ENCODE measurements at regions not wholly inside any gene's neighbourhood (a gene's known extent, or its start where the extent isn't known, plus 50 kb on each side); places are given as distances from the start of the nearest gene placed in this dataset.

DNA sequence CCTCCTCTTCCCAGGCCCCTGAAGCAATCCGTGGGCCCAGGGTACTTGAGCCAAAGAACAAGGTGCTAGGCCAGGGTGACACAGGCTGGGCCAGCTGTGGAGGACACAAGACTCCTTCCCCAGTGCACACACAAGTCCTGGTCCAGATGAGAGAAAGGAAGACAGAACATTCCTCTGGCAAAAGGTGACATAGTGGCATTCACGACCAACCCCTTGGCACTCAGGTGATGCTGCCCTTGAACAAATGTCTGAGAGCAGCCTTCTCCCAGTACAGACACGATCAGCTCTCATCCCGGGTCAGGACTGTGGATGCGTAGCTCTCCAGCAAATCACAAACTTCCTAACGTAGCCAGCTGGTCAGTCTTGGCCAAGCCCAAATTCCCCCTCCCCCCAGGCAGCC is 118.5 kb downstream of the OAT start:
- intact Hi-C loops (cut with micrococcal nuclease), result no loop called here
- H3K9me3 Mint-ChIP-seq (ENCODE audit: unreplicated experiment), result peaks cover 10% of the 10 kb centered on the region
- CTCF ChIA-PET, result interaction anchor here (0.6 kb wide), 1 partner anchor 42 kb away, joined by 4 read pairs; no protein-coding TSS in a partner anchor
- no TSS peak for BruUV-seq (replicated peaks)
- no peak for DNase-seq (ENCODE audit: unreplicated experiment)
- no peak overlapping the region for H3K27ac Mint-ChIP-seq (ENCODE audit: low read depth, unreplicated experiment)
- TF ChIP-seq, protein P1, sequence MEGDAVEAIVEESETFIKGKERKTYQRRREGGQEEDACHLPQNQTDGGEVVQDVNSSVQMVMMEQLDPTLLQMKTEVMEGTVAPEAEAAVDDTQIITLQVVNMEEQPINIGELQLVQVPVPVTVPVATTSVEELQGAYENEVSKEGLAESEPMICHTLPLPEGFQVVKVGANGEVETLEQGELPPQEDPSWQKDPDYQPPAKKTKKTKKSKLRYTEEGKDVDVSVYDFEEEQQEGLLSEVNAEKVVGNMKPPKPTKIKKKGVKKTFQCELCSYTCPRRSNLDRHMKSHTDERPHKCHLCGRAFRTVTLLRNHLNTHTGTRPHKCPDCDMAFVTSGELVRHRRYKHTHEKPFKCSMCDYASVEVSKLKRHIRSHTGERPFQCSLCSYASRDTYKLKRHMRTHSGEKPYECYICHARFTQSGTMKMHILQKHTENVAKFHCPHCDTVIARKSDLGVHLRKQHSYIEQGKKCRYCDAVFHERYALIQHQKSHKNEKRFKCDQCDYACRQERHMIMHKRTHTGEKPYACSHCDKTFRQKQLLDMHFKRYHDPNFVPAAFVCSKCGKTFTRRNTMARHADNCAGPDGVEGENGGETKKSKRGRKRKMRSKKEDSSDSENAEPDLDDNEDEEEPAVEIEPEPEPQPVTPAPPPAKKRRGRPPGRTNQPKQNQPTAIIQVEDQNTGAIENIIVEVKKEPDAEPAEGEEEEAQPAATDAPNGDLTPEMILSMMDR (IDR thresholded peaks at IDR 0.05; ENCODE audit: unreplicated experiment), result no peak
- no peaks in the 10 kb centered on the region for H3K27me3 Mint-ChIP-seq (ENCODE audit: insufficient read depth, unreplicated experiment)
- POLR2A ChIA-PET, result no interaction called here
- H3K4me3 Mint-ChIP-seq (ENCODE audit: unreplicated experiment), result no peak overlapping the region
- peaks cover 8% of the 10 kb centered on the region for H3K4me1 Mint-ChIP-seq (ENCODE audit: insufficient read depth, unreplicated experiment)
- no peaks in the 10 kb centered on the region for H3K36me3 Mint-ChIP-seq (ENCODE audit: insufficient read depth, unreplicated experiment)

DNA sequence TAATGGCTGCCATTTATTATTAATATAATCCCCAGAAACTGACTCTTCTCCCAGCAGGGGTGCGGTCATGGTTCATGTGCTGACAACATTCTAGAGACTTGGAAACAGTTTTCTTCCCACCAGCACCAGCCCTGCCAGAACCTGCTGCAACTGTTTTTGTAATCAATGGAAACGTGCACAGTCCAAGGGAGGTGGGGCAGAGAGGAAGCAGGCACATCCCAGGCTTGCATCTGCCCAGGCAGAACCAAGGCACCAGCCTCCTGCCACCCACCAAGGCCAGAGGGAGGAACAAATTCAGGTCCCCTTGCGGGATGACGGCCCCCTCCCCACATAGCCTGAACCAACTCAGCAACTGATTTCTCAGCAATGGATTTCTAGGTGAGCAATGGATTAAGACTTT is 119.0 kb downstream of the OAT start:
- H3K4me3 Mint-ChIP-seq (ENCODE audit: unreplicated experiment), result no peak overlapping the region
- peaks cover 8% of the 10 kb centered on the region for H3K4me1 Mint-ChIP-seq (ENCODE audit: insufficient read depth, unreplicated experiment)
- ChIA-PET CTCF (interaction anchor here (0.6 to 1.1 kb wide), 2 partner anchors 11 to 42 kb away, joined by 4 read pairs; no protein-coding TSS in a partner anchor), POLR2A (no interaction called here)
- no peaks in the 10 kb centered on the region for H3K27me3 Mint-ChIP-seq (ENCODE audit: insufficient read depth, unreplicated experiment)
- peaks cover 10% of the 10 kb centered on the region for H3K9me3 Mint-ChIP-seq (ENCODE audit: unreplicated experiment)
- TF ChIP-seq, protein P1 (IDR thresholded peaks at IDR 0.05; ENCODE audit: unreplicated experiment), result no peak
- H3K36me3 Mint-ChIP-seq (ENCODE audit: insufficient read depth, unreplicated experiment), result no peaks in the 10 kb centered on the region
- no TSS peak for BruUV-seq (replicated peaks)
- no peak overlapping the region for H3K27ac Mint-ChIP-seq (ENCODE audit: low read depth, unreplicated experiment)
- intact Hi-C loops (cut with micrococcal nuclease), result no loop called here
- DNase-seq (ENCODE audit: unreplicated experiment), result no peak

DNA sequence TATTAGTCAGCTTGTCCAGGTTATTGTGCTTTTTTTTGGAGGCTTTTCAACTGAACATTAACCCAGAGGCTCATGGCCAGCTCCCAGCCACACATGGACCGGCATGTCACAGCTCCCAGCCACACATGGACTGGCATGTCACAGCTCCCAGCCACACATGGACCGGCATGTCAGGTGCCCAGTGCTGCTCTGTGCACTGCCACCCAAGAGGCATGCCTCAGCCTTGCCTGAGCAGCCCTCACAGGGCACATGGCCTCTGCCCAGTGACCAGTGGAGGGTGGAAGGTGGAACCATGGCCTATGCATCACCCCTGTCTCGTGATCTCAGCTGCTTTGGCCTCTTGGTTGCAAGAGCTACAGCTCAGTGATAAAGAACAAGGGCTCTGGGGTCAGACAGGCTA is 119.8 kb downstream of the OAT start:
- H3K4me3 Mint-ChIP-seq (ENCODE audit: unreplicated experiment), result no peak overlapping the region
- no peaks in the 10 kb centered on the region for H3K27me3 Mint-ChIP-seq (ENCODE audit: insufficient read depth, unreplicated experiment)
- H3K9me3 Mint-ChIP-seq (ENCODE audit: unreplicated experiment), result peaks cover 10% of the 10 kb centered on the region
- ChIA-PET CTCF (interaction anchor here (0.6 to 1.1 kb wide), 3 partner anchors 10 to 1636 kb away, joined by 3 to 4 read pairs (median 3); no protein-coding TSS in a partner anchor), POLR2A (no interaction called here)
- TF ChIP-seq, protein P1 (IDR thresholded peaks at IDR 0.05; ENCODE audit: unreplicated experiment), result no peak
- intact Hi-C loops (cut with micrococcal nuclease), result no loop called here
- no peak overlapping the region for H3K27ac Mint-ChIP-seq (ENCODE audit: low read depth, unreplicated experiment)
- DNase-seq (ENCODE audit: unreplicated experiment), result no peak
- no TSS peak for BruUV-seq (replicated peaks)
- H3K36me3 Mint-ChIP-seq (ENCODE audit: insufficient read depth, unreplicated experiment), result no peaks in the 10 kb centered on the region
- peaks cover 8% of the 10 kb centered on the region for H3K4me1 Mint-ChIP-seq (ENCODE audit: insufficient read depth, unreplicated experiment)

DNA sequence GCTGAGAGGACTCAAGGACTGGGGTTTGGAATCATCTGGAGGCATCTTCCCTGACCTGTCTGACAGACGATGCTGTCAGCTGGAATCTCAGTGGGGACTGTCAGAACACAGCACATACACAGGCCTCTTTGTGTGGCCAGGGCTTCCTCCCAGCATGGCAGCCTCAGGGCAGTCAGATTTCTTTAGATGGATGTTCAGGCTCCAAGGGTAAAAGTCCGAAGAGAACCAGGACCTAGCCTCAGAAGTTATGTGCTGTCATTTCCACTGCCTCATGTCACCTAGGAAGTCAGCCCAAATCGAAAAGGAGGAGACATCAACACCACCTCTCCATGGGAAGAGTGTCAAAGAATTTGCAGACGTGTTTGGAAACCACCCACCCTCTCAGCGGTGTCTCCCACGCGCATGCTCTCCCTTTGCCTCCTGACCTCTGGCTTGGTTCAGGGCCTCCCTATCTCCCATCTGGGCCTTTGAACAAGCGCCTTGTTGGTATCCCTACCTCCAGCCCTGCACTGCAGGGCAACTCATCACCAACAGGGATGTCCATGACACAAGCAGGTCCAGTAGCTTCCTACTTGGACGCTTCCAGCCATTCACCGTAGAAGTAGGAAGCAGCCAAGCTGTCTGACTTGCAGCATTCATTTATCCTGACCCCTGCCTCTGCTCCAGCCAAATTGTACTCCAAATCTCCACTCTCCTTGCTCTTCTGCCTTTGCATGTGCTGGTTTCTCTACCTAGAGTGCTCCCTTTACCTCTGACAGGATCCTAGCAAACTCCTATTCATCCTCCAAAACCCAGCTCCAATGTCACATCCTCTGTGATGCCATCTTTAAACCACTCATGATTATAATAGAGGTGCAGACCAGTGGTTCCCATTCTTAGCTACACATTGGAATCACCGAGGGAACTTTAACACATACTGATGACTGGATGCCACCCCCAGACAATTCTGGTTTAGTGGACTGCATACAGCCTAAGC is 121.6 kb downstream of the OAT start:
- no peak overlapping the region for H3K27ac Mint-ChIP-seq (ENCODE audit: low read depth, unreplicated experiment)
- no peak overlapping the region for H3K4me3 Mint-ChIP-seq (ENCODE audit: unreplicated experiment)
- ChIA-PET POLR2A (interaction anchor here (0.7 kb wide), 1 partner anchor 266 kb away, joined by 6 read pairs; no protein-coding TSS in a partner anchor), CTCF (interaction anchor here (1.6 to 2.0 kb wide), 2 partner anchors 92 to 302 kb away, joined by 7 to 14 read pairs; no protein-coding TSS in a partner anchor)
- H3K9me3 Mint-ChIP-seq (ENCODE audit: unreplicated experiment), result peaks cover 10% of the 10 kb centered on the region
- intact Hi-C loops (cut with micrococcal nuclease), result no loop called here
- no TSS peak for BruUV-seq (replicated peaks)
- no peaks in the 10 kb centered on the region for H3K27me3 Mint-ChIP-seq (ENCODE audit: insufficient read depth, unreplicated experiment)
- peaks cover 8% of the 10 kb centered on the region for H3K4me1 Mint-ChIP-seq (ENCODE audit: insufficient read depth, unreplicated experiment)
- DNase-seq (ENCODE audit: unreplicated experiment), result no peak
- TF ChIP-seq, protein P1 (IDR thresholded peaks at IDR 0.05; ENCODE audit: unreplicated experiment), result no peak
- no peaks in the 10 kb centered on the region for H3K36me3 Mint-ChIP-seq (ENCODE audit: insufficient read depth, unreplicated experiment)

Data from MCF 10A (cell line).